HPDE6-E6E7 (cell line): ENCODE measurements at regions not wholly inside any gene's neighbourhood (a gene's known extent, or its start where the extent isn't known, plus 50 kb on each side); places are given as distances from the start of the nearest gene placed in this dataset.

Experiments used
- DNase-seq: peaks from one replicate; pipeline ENCODE4 v3.0.0; 2011; ENCODE audit warnings: missing footprints; ENCODE audit errors: extremely low spot score

- no peak for DNase-seq
These were observed 119.4 kb downstream of the FAT4 start for GRCh38 chr4:125434136-125434535.

- no peak for DNase-seq
These were observed 126.1 kb downstream of the FAT4 start for GRCh38 chr4:125440814-125441213.

- DNase-seq, result no peak
These were observed 129.4 kb downstream of the FAT4 start for GRCh38 chr4:125444166-125444565.

GRCh38 chr4:125445525-125445924 is 130.8 kb downstream of the FAT4 start:
- DNase-seq, result no peak

- no peak for DNase-seq
These were observed 133.0 kb downstream of the FAT4 start for GRCh38 chr4:125447551-125448290.

- no peak for DNase-seq
These were observed 141.3 kb downstream of the FAT4 start for GRCh38 chr4:125456075-125456474.

- no peak for DNase-seq
These were observed 144.8 kb downstream of the FAT4 start for GRCh38 chr4:125459531-125459930.

GRCh38 chr4:125461676-125462363 is 147.1 kb downstream of the FAT4 start:
- no peak for DNase-seq

GRCh38 chr4:125464146-125464545 is 149.4 kb downstream of the FAT4 start:
- no peak for DNase-seq

- no peak for DNase-seq
These were observed 166.7 kb downstream of the FAT4 start for GRCh38 chr4:125481334-125482045.

- no peak for DNase-seq
These were observed 168.1 kb downstream of the FAT4 start for GRCh38 chr4:125482822-125483221.

GRCh38 chr4:125483278-125483677 is 168.5 kb downstream of the FAT4 start:
- DNase-seq, result no peak

- DNase-seq, result no peak
These were observed 170.2 kb downstream of the FAT4 start for GRCh38 chr4:125484912-125485311.

GRCh38 chr4:125486351-125486750 is 171.6 kb downstream of the FAT4 start:
- no peak for DNase-seq

- no peak for DNase-seq
These were observed 175.4 kb downstream of the FAT4 start for GRCh38 chr4:125489952-125490690.

- no peak for DNase-seq
These were observed 178.2 kb downstream of the FAT4 start for GRCh38 chr4:125492957-125493356.

- DNase-seq, result no peak
These were observed 183.1 kb downstream of the FAT4 start for GRCh38 chr4:125497861-125498260.

- DNase-seq, result no peak
These were observed 184.2 kb downstream of the FAT4 start for GRCh38 chr4:125498981-125499380.

GRCh38 chr4:125501090-125501489 is 186.3 kb downstream of the FAT4 start:
- DNase-seq, result no peak

- DNase-seq, result no peak
These were observed 186.8 kb downstream of the FAT4 start for GRCh38 chr4:125501568-125501967.

- DNase-seq, result no peak
These were observed 190.9 kb downstream of the FAT4 start for GRCh38 chr4:125505621-125506020.

GRCh38 chr4:125507141-125507540 is 192.4 kb downstream of the FAT4 start:
- DNase-seq, result no peak
